ENCODE measurements at regions not wholly inside any gene's neighbourhood (a gene's known extent, or its start where the extent isn't known, plus 50 kb on each side); places are given as distances from the start of the nearest gene placed in this dataset.

- no peak overlapping the region for H3K4me3 Mint-ChIP-seq (ENCODE audit: unreplicated experiment)
- no peak for DNase-seq (ENCODE audit: extremely low spot score, unreplicated experiment)
- H3K9me3 Mint-ChIP-seq (ENCODE audit: unreplicated experiment), result no peaks in the 10 kb centered on the region
- no peaks in the 10 kb centered on the region for H3K36me3 Mint-ChIP-seq (ENCODE audit: unreplicated experiment)
- H3K4me1 Mint-ChIP-seq (ENCODE audit: unreplicated experiment), result no peaks in the 10 kb centered on the region
- no peak for TF ChIP-seq CTCF (IDR thresholded peaks at IDR 0.05)
- H3K27me3 Mint-ChIP-seq (ENCODE audit: unreplicated experiment), result peaks cover 2% of the 10 kb centered on the region
- H3K27ac Mint-ChIP-seq (ENCODE audit: unreplicated experiment), result no peak overlapping the region
Measured at GRCh38 chr17:72189768-72190593, 69.2 kb downstream of the SOX9 start.

- no peaks in the 10 kb centered on the region for H3K36me3 Mint-ChIP-seq (ENCODE audit: unreplicated experiment)
- H3K4me3 Mint-ChIP-seq (ENCODE audit: unreplicated experiment), result no peak overlapping the region
- DNase-seq (ENCODE audit: extremely low spot score, unreplicated experiment), result no peak
- no peak overlapping the region for H3K27ac Mint-ChIP-seq (ENCODE audit: unreplicated experiment)
- peaks cover 4% of the 10 kb centered on the region for H3K9me3 Mint-ChIP-seq (ENCODE audit: unreplicated experiment)
- no peaks in the 10 kb centered on the region for H3K4me1 Mint-ChIP-seq (ENCODE audit: unreplicated experiment)
- no peak for TF ChIP-seq CTCF (IDR thresholded peaks at IDR 0.05)
- H3K27me3 Mint-ChIP-seq (ENCODE audit: unreplicated experiment), result peaks cover 2% of the 10 kb centered on the region
Measured at GRCh38 chr17:72191356-72191755, 70.5 kb downstream of the SOX9 start.

GRCh38 chr17:72191921-72192799 lies 71.3 kb downstream of the SOX9 start:
- no peaks in the 10 kb centered on the region for H3K4me1 Mint-ChIP-seq (ENCODE audit: unreplicated experiment)
- H3K9me3 Mint-ChIP-seq (ENCODE audit: unreplicated experiment), result peaks cover 10% of the 10 kb centered on the region
- DNase-seq (ENCODE audit: extremely low spot score, unreplicated experiment), result no peak
- H3K4me3 Mint-ChIP-seq (ENCODE audit: unreplicated experiment), result no peak overlapping the region
- H3K36me3 Mint-ChIP-seq (ENCODE audit: unreplicated experiment), result no peaks in the 10 kb centered on the region
- no peak for TF ChIP-seq CTCF (IDR thresholded peaks at IDR 0.05)
- no peak overlapping the region for H3K27ac Mint-ChIP-seq (ENCODE audit: unreplicated experiment)
- H3K27me3 Mint-ChIP-seq (ENCODE audit: unreplicated experiment), result peaks cover 2% of the 10 kb centered on the region

- H3K36me3 Mint-ChIP-seq (ENCODE audit: unreplicated experiment), result no peaks in the 10 kb centered on the region
- no peak overlapping the region for H3K27ac Mint-ChIP-seq (ENCODE audit: unreplicated experiment)
- no peak for DNase-seq (ENCODE audit: extremely low spot score, unreplicated experiment)
- TF ChIP-seq CTCF (IDR thresholded peaks at IDR 0.05), result no peak
- H3K9me3 Mint-ChIP-seq (ENCODE audit: unreplicated experiment), result peaks cover 11% of the 10 kb centered on the region
- H3K4me3 Mint-ChIP-seq (ENCODE audit: unreplicated experiment), result no peak overlapping the region
- H3K27me3 Mint-ChIP-seq (ENCODE audit: unreplicated experiment), result peaks cover 2% of the 10 kb centered on the region
- H3K4me1 Mint-ChIP-seq (ENCODE audit: unreplicated experiment), result no peaks in the 10 kb centered on the region
Measured at GRCh38 chr17:72192800-72193192, 72.0 kb downstream of the SOX9 start.
